Body of pancreas (tissue), 4 donors: ENCODE measurements at regions not wholly inside any gene's neighbourhood (a gene's known extent, or its start where the extent isn't known, plus 50 kb on each side); places are given as distances from the start of the nearest gene placed in this dataset.

Experiments
- ATAC-seq: fragments of 150-250 bp; one replicate; pipeline ENCODE4 v1.9.1; 2016
- DNase-seq, 4 donors: peaks; one replicate each; pipeline ENCODE4 v3.0.0-alpha.2; 2019
- H3K27ac ChIP-seq, 4 donors: fragments of 200-600 bp; sonication (generic); 1 replicate in 3 of 4; 2 replicates in 1 of 4; pipeline versions ENCODE4 v1.5.1 to v1.6.1; 2016 to 2019; ENCODE audit warnings: mild to moderate bottlenecking in 1 of 4, mixed read lengths in 1 of 4, moderate library complexity in 1 of 4
- H3K27me3 ChIP-seq, 2 donors: fragments of 200-600 bp; sonication (generic); one replicate each; pipeline ENCODE4 v1.6.0; 2016; ENCODE audit warnings: mild to moderate bottlenecking in 1 of 2
- H3K36me3 ChIP-seq, 2 donors: fragments of 200-600 bp; sonication (generic); replicated peaks in 1 of 2; 2 replicates each; pipeline ENCODE4 v1.5.1; 2016; ENCODE audit warnings: low read depth in 2 of 2; ENCODE audit not compliant: insufficient read depth in 1 of 2
- H3K4me1 ChIP-seq: fragments of 200-600 bp; sonication (generic); one replicate; pipeline ENCODE4 v1.6.0; 2016
- H3K4me3 ChIP-seq, 2 donors: fragments of 200-600 bp; sonication (generic); 1 replicate in 1 of 2; 2 replicates in 1 of 2; pipeline ENCODE4 v1.5.1; 2016 to 2019
- H3K9me3 ChIP-seq, 3 donors: fragments of 200-600 bp; sonication (generic); 1 replicate in 2 of 3; 2 replicates in 1 of 3; pipeline ENCODE4 v1.5.1; 2016
- POLR2A ChIP-seq, 3 donors: fragments of 450-650 bp; IDR thresholded peaks; one replicate each; pipeline ENCODE4 v1.6.1; 2016; ENCODE audit warnings: antibody characterized with exemption in 3 of 3, mild to moderate bottlenecking in 2 of 3
- WGBS, 2 donors: methylation state at CpG; one replicate each; pipeline ENCODE4 v1.1.5; 2017; 5-methylcytosine and 5-hydroxymethylcytosine counted together
- intact Hi-C: fragments of 100-400 bp; cut with DNase I; formaldehyde crosslinking; loops from one replicate; pipeline ENCODE4 v1.15.1; 2023
- TF ChIP-seq, protein P1 (sequence below), 7 experiments: fragments of 450-650 bp in 4 of 7; fragments of 200-600 bp in 3 of 7; sonication (generic) in 3 of 7; IDR thresholded peaks; one replicate each; pipeline ENCODE4 v1.5.1; 2016 to 2019; ENCODE audit warnings: antibody characterized with exemption in 7 of 7

DNA sequence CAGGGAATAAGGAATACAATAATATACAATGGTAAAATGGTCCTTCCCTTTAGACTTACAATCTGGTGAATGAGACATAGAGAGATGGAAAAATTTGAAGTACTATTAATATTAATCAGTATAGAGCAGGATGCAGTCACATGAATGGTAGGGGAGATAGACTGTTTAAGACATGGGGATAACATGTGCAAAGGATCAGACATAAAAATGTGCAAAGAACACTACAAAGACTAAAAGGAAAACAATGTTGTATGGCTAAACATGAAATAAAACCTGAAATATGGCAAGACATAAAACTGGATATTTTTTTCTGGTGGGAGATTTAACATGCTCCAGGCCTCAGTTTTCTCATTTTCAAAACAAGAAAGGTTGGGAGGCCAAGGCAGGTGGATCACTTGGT lies 182.4 kb upstream of the DPT start:
- Histone ChIP-seq H3K27ac (no peak overlapping the region), H3K36me3 (no peaks in the 10 kb centered on the region), H3K9me3 (no peaks in the 10 kb centered on the region), H3K4me3 (no peak overlapping the region), H3K4me1 (peaks cover 23% of the 10 kb centered on the region), H3K27me3 (no peaks in the 10 kb centered on the region)
- no peak for TF ChIP-seq POLR2A (IDR thresholded peaks at IDR 0.05)
- TF ChIP-seq, protein P1, sequence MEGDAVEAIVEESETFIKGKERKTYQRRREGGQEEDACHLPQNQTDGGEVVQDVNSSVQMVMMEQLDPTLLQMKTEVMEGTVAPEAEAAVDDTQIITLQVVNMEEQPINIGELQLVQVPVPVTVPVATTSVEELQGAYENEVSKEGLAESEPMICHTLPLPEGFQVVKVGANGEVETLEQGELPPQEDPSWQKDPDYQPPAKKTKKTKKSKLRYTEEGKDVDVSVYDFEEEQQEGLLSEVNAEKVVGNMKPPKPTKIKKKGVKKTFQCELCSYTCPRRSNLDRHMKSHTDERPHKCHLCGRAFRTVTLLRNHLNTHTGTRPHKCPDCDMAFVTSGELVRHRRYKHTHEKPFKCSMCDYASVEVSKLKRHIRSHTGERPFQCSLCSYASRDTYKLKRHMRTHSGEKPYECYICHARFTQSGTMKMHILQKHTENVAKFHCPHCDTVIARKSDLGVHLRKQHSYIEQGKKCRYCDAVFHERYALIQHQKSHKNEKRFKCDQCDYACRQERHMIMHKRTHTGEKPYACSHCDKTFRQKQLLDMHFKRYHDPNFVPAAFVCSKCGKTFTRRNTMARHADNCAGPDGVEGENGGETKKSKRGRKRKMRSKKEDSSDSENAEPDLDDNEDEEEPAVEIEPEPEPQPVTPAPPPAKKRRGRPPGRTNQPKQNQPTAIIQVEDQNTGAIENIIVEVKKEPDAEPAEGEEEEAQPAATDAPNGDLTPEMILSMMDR (IDR thresholded peaks at IDR 0.05), result no peak
- no peak for DNase-seq
- intact Hi-C loops, result no loop called here
- no peak for ATAC-seq

DNA sequence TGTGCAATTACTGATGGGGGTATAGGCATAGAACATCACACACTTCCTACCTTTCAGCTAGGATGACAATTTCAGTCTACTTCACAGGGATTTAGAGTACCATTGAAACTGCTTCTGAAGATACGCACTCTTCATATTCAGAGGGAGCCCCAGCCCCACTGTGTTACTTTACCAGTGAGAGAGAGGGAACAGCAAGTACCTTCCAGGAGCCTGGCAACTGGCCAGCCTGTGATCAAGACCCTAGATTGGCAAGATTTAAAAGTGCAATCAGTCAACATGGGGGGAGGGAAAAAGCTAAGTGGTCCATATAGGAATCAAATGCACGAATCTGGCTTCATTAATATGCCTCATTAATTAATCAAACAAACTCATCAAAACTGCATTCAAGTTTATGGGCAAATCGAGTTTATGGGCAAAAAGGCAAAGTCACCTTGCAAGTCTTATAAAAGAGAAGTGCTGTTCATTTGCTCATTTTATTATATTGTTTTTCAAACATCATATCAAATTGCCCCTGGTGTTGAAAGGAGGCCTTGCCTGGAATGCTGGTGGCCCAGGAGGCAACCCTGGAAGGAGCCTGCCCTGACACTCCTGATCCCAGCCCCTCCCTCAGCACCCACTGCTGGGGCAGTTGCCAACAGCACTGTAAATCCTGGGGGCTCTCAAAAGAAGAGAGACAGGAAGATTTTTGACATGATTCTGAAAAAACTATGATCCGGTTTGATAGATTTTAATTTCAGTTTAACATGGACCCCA lies 184.9 kb upstream of the DPT start:
- ATAC-seq (no peak), DNase-seq (peak in 2 of 4 donors; percentile 10 to 22)
- Histone ChIP-seq H3K27me3 (no peaks in the 10 kb centered on the region), H3K9me3 (no peaks in the 10 kb centered on the region), H3K4me1 (no peaks in the 10 kb centered on the region), H3K36me3 (no peaks in the 10 kb centered on the region), H3K4me3 (no peak overlapping the region), H3K27ac (no peak overlapping the region)
- TF ChIP-seq POLR2A (IDR thresholded peaks at IDR 0.05), result no peak
- TF ChIP-seq, protein P1 (IDR thresholded peaks at IDR 0.05), result no peak
- intact Hi-C loops, result no loop called here
- WGBS, 2 donors, result 80 to 88% methylated on average over 4 of the region's 4 CpGs

DNA sequence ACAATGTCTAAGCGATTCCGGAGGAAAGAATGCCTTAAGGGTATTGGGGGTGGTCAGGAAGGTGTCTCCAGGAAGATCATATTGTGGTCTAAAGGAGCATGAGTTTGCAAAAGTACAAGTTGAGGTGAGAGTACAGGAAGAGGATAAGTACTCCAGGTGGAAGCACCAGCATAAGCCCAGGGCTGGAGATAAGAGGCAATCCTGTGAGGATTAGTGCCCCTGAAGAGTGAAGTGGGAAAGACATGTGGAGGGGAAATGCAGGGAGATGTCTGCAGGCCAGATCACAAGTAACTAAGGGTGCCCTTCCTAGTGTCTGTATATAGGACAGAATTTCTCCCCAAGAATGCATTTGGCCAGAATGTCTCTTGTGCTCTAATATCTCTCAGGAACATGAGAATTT lies 188.3 kb upstream of the DPT start:
- no peaks in the 10 kb centered on the region for H3K27me3 ChIP-seq
- peaks cover 17% of the 10 kb centered on the region for H3K4me1 ChIP-seq
- 71 to 92% methylated on average over 2 of the region's 2 CpGs for WGBS, 2 donors
- no peaks in the 10 kb centered on the region for H3K36me3 ChIP-seq
- H3K27ac ChIP-seq, result no peak overlapping the region
- TF ChIP-seq, protein P1 (IDR thresholded peaks at IDR 0.05), result no peak
- TF ChIP-seq POLR2A (IDR thresholded peaks at IDR 0.05), result no peak
- DNase-seq (no peak), ATAC-seq (no peak)
- no peak overlapping the region for H3K4me3 ChIP-seq
- H3K9me3 ChIP-seq, result no peaks in the 10 kb centered on the region
- intact Hi-C loops, result no loop called here

DNA sequence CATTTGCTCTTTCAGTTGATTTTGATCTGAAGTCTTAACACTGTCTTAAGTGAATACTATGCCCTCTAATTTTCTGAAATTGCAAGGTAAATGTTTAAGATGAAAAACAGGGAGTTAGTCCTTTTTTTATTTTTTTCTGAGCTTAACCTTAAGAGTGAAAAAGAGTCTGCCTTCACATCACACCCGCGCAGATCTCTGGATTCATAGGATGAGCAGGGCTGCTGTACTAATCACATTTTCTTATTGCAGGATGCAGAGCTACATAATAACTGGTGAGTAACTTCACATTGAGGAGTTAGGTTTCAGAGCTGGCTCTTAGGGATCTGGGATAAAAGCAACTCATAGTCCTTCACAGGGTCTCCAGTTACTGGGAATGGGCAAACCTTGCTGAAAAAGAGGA lies 188.7 kb upstream of the ATP1B1 start:
- ATAC-seq (no peak), DNase-seq (no peak)
- Histone ChIP-seq H3K36me3 (no peaks in the 10 kb centered on the region), H3K27ac (no peak overlapping the region), H3K4me1 (peaks cover 17% of the 10 kb centered on the region), H3K4me3 (no peak overlapping the region), H3K9me3 (no peaks in the 10 kb centered on the region), H3K27me3 (no peaks in the 10 kb centered on the region)
- WGBS, 2 donors, result 92 to 94% methylated on average over 2 of the region's 2 CpGs
- TF ChIP-seq POLR2A (IDR thresholded peaks at IDR 0.05), result no peak
- TF ChIP-seq, protein P1 (IDR thresholded peaks at IDR 0.05), result no peak
- intact Hi-C loops, result no loop called here
